ENCODE measurements at regions not wholly inside any gene's neighbourhood (a gene's known extent, or its start where the extent isn't known, plus 50 kb on each side); places are given as distances from the start of the nearest gene placed in this dataset.

DNA sequence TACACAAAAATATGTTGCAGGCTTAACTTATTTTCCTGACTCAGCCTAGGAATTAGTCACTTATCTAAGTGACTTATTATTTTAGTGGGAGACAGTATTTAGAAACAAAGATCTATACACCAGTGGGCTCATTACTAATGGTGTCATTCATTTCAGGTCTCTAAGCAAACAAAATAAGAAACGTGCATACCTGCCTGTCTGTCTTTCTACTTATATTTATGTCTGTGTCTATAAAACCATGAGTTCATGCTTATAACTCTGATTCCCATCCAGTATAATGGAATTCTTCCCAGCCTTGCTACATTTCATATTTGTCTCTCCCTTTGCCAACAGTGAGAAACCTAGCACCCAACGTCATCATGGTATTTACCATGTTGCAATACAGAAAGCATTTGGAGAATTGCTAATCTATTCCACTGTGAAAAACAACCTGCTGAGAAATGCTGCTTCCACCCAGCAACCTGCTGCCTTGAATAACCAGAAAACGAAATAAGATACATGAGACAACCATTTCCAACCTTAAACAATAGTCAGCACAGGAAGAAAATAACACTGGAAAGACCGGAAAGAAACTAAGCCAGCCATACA is 501.0 kb downstream of the GLRX3 start:
- TF ChIP-seq POLR2A (IDR thresholded peaks at IDR 0.05) (no peak), CTCF (IDR thresholded peaks at IDR 0.05) (no peak), POLR2AphosphoS5 (IDR thresholded peaks at IDR 0.05) (no peak)
